HCT116 (cell line): ENCODE measurements at regions not wholly inside any gene's neighbourhood (a gene's known extent, or its start where the extent isn't known, plus 50 kb on each side); places are given as distances from the start of the nearest gene placed in this dataset.

ENCODE experiments used
- ATAC-seq: fragments of 200-7000 bp; cut with Tn5 transposase; 2 replicates; pipeline ENCODE4 v1.9.1; 2020; ENCODE audit warnings: mild to moderate bottlenecking, moderate library complexity
- BruUV-seq: library from RNA; stranded (reverse); fragments of 400-500 nt; replicated peaks from 2 replicates; lab custom pipeline; 2021; lab: Mats Ljungman, UMichigan
- CTCF ChIA-PET: fragments of 300-600 bp; sonication (Branson Sonifier 250); formaldehyde crosslinking; loops from one replicate; lab custom pipeline; 2021; ENCODE audit warnings: antibody characterized with exemption; lab: Charles Lee
- POLR2A ChIA-PET: fragments of 300-600, 350-600 bp; sonication (Branson Sonifier 250); formaldehyde crosslinking; loops from one replicate; lab custom pipeline; 2021; ENCODE audit warnings: antibody characterized with exemption; lab: Charles Lee
- RAD21 ChIA-PET, 2 experiments: fragments of 300-600 bp; sonication (Branson Sonifier 250); formaldehyde crosslinking; loops; one replicate each; lab custom pipeline; 2023; ENCODE audit warnings: low total read pairs in 2 of 2; ENCODE audit not compliant: uncharacterized antibody in 2 of 2, unreplicated experiment in 2 of 2, low non-redundant PET in 1 of 2; lab: Charles Lee
- DNase-seq: peaks from one replicate; pipeline ENCODE4 v3.0.0-alpha.2; 2010; ENCODE audit warnings: low read depth, low spot score
- H2AFZ ChIP-seq: fragments of 200-600 bp; shearing (Covaris generic), sonication (generic); 2 replicates; pipeline ENCODE4 v1.6.1; 2017; ENCODE audit warnings: low read depth, mixed run types, mixed read lengths, antibody characterized with exemption, low read length; ENCODE audit not compliant: poor library complexity, severe bottlenecking
- H3K27ac ChIP-seq: 2 replicates; pipeline ENCODE4 v1.5.1; 2012; ENCODE audit warnings: low read depth, low read length
- H3K27me3 ChIP-seq: fragments of 200-600 bp; sonication (generic); 2 replicates; pipeline ENCODE4 v1.6.1; 2016; ENCODE audit warnings: mixed run types, low read length, mixed read lengths; ENCODE audit not compliant: insufficient read depth
- H3K36me3 ChIP-seq, 2 experiments: fragments of 200-500 bp in 1 of 2; fragments of 200-600 bp in 1 of 2; sonication (Bioruptor generic) in 1 of 2; sonication (generic) in 1 of 2; 2 replicates each; pipeline versions ENCODE4 v1.5.1 to v1.6.1; 2014 to 2016; ENCODE audit warnings: low read length in 2 of 2, inconsistent platforms in 1 of 2, mixed read lengths in 1 of 2, mixed run types in 1 of 2; ENCODE audit not compliant: insufficient read depth in 2 of 2, control insufficient read depth in 1 of 2
- H3K4me1 ChIP-seq, 2 experiments: fragments of 200-600 bp in 1 of 2; sonication (generic) in 1 of 2; 2 replicates each; pipeline versions ENCODE4 v1.5.1 to v1.6.1; 2012 to 2017; ENCODE audit warnings: low read length in 2 of 2, inconsistent platforms in 1 of 2, mild to moderate bottlenecking in 1 of 2, mixed read lengths in 1 of 2, mixed run types in 1 of 2, moderate library complexity in 1 of 2; ENCODE audit not compliant: insufficient read depth in 2 of 2, control insufficient read depth in 1 of 2
- H3K4me2 ChIP-seq: fragments of 200-600 bp; sonication (generic); 2 replicates; pipeline ENCODE4 v1.6.1; 2017; ENCODE audit warnings: mixed run types, low read length, mixed read lengths
- H3K4me3 ChIP-seq, 2 experiments: fragments of 200-600 bp in 1 of 2; sonication (generic) in 1 of 2; replicated peaks in 1 of 2; 2 replicates each; pipeline ENCODE4 v1.5.1; 2011 to 2016; ENCODE audit warnings: low read length in 2 of 2, control low read depth in 1 of 2, low read depth in 1 of 2, mild to moderate bottlenecking in 1 of 2, mixed read lengths in 1 of 2, mixed run types in 1 of 2
- H3K79me2 ChIP-seq: fragments of 200-600 bp; sonication (generic); 2 replicates; pipeline ENCODE4 v1.6.1; 2017; ENCODE audit warnings: mild to moderate bottlenecking, mixed run types, low read length, moderate library complexity, mixed read lengths; ENCODE audit not compliant: insufficient read depth
- H3K9ac ChIP-seq: fragments of 200-600 bp; sonication (generic); 2 replicates; pipeline ENCODE4 v1.6.1; 2016; ENCODE audit warnings: low read length, mixed read lengths
- H3K9me2 ChIP-seq: fragments of 200-600 bp; sonication (generic), shearing (Covaris generic); 2 replicates; pipeline ENCODE4 v1.6.1; 2017; ENCODE audit warnings: mixed run types, mild to moderate bottlenecking, moderate library complexity; ENCODE audit not compliant: insufficient read depth
- H3K9me3 ChIP-seq, 2 experiments: fragments of 200-500 bp in 1 of 2; fragments of 200-600 bp in 1 of 2; sonication (Bioruptor generic) in 1 of 2; sonication (generic) in 1 of 2; 2 replicates each; pipeline ENCODE4 v1.6.1; 2014 to 2017; ENCODE audit warnings: low read length in 2 of 2, mixed read lengths in 2 of 2, inconsistent platforms in 1 of 2, low read depth in 1 of 2, mild to moderate bottlenecking in 1 of 2, mixed run types in 1 of 2, moderate library complexity in 1 of 2; ENCODE audit not compliant: control insufficient read depth in 1 of 2, insufficient read depth in 1 of 2
- H4K20me1 ChIP-seq: fragments of 200-600 bp; sonication (generic), shearing (Covaris generic); 2 replicates; pipeline ENCODE4 v1.6.1; 2017; ENCODE audit warnings: mixed run types, mild to moderate bottlenecking, moderate library complexity; ENCODE audit not compliant: insufficient read depth
- CBX3 ChIP-seq: IDR thresholded peaks from 2 replicates; pipeline ENCODE4 v1.6.1; 2012; ENCODE audit warnings: low read depth
- EGR1 ChIP-seq: IDR thresholded peaks from 2 replicates; pipeline ENCODE4 v1.6.1; 2012; ENCODE audit warnings: low read depth
- EZH2 ChIP-seq: fragments of 200-600 bp; sonication (generic); IDR thresholded peaks from 2 replicates; pipeline ENCODE4 v1.6.1; 2017; ENCODE audit warnings: antibody characterized with exemption, mixed run types
- EZH2phosphoT487 ChIP-seq: fragments of 200-600 bp; IDR thresholded peaks from 2 replicates; pipeline ENCODE4 v1.6.1; 2018; ENCODE audit warnings: antibody characterized with exemption, borderline replicate concordance
- FOSL1 ChIP-seq: IDR thresholded peaks from 2 replicates; pipeline ENCODE4 v1.6.1; 2012; ENCODE audit warnings: low read depth
- JUND ChIP-seq: IDR thresholded peaks from 2 replicates; pipeline ENCODE4 v1.6.1; 2012
- POLR2A ChIP-seq: IDR thresholded peaks from 2 replicates; pipeline ENCODE4 v1.7.0; 2011; ENCODE audit warnings: borderline replicate concordance; ENCODE audit not compliant: insufficient read depth, insufficient read length; ENCODE audit errors: extremely low read depth
- POLR2AphosphoS5 ChIP-seq: IDR thresholded peaks from 2 replicates; pipeline ENCODE4 v1.6.1; 2011; ENCODE audit warnings: mild to moderate bottlenecking, low read depth, low read length, moderate library complexity
- RAD21 ChIP-seq: IDR thresholded peaks from 2 replicates; pipeline ENCODE4 v1.6.1; 2012; ENCODE audit warnings: low read depth, mild to moderate bottlenecking
- SP1 ChIP-seq: IDR thresholded peaks from 2 replicates; pipeline ENCODE4 v1.6.1; 2012; ENCODE audit warnings: low read depth
- SRF ChIP-seq: IDR thresholded peaks from 2 replicates; pipeline ENCODE4 v1.6.1; 2012; ENCODE audit warnings: low read depth
- ZFX ChIP-seq: fragments of 450-650 bp; IDR thresholded peaks from 2 replicates; pipeline ENCODE4 v1.6.1; 2017
- intact Hi-C: fragments of 100-400 bp; cut with micrococcal nuclease; formaldehyde crosslinking; loops from 2 replicates; pipeline ENCODE4 v1.10.0; 2022
- TF ChIP-seq, protein P1 (sequence below): IDR thresholded peaks from 2 replicates; pipeline ENCODE4 v1.6.1; 2012
- TF ChIP-seq, protein P2 (sequence below): IDR thresholded peaks from 2 replicates; pipeline ENCODE4 v1.6.1; 2012; ENCODE audit warnings: low read depth
- TF ChIP-seq, protein P3 (sequence below), 3 experiments: fragments of 200-600 bp in 1 of 3; sonication (generic) in 1 of 3; IDR thresholded peaks in 2 of 3; conservative IDR thresholded peaks in 1 of 3; 2 replicates each; pipeline ENCODE4 v1.5.1; 2012 to 2017; ENCODE audit warnings: low read depth in 2 of 3, low read length in 2 of 3, antibody characterized with exemption in 1 of 3, borderline replicate concordance in 1 of 3, control low read depth in 1 of 3, mild to moderate bottlenecking in 1 of 3, mixed read lengths in 1 of 3, mixed run types in 1 of 3, moderate library complexity in 1 of 3; ENCODE audit not compliant: insufficient read depth in 1 of 3

DNA sequence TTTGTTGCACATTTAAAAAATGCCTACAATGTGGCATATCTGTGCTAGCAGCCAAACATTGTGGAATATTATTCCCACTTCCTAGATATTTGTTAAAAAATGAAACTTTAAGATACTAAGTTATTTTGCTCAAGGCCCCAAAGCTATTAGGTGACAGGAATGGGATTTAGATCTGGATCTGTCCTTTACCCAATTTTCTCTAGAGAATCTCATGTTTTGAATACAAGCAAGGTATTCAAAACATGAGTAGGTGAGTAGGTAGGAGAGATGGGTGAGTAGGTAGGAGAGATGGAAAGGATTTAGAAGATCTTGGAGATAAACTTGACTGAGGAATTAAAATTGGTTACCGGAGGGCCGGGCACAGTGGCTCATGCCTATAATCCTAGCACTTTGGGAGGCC, 61.2 kb upstream of the AKIRIN2 start:
- H2AFZ ChIP-seq: no peak overlapping the region
- BruUV-seq: no TSS peak
- no peak for DNase-seq
- no peaks in the 10 kb centered on the region for H3K9me2 ChIP-seq
- ChIA-PET POLR2A (no interaction called here), CTCF (no interaction called here), RAD21 (no interaction called here)
- no peak overlapping the region for H3K9ac ChIP-seq
- H3K36me3 ChIP-seq: no peaks in the 10 kb centered on the region
- H3K27ac ChIP-seq: no peak overlapping the region
- H3K27me3 ChIP-seq: no peaks in the 10 kb centered on the region
- intact Hi-C loops: no loop called here
- no peaks in the 10 kb centered on the region for H4K20me1 ChIP-seq
- ATAC-seq: no peak
- no peaks in the 10 kb centered on the region for H3K79me2 ChIP-seq
- no peaks in the 10 kb centered on the region for H3K9me3 ChIP-seq
- no peak overlapping the region for H3K4me3 ChIP-seq
- no peaks in the 10 kb centered on the region for H3K4me1 ChIP-seq
- TF ChIP-seq, protein P1, sequence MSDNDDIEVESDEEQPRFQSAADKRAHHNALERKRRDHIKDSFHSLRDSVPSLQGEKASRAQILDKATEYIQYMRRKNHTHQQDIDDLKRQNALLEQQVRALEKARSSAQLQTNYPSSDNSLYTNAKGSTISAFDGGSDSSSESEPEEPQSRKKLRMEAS: no peak
- TF ChIP-seq JUND (no peak), CBX3 (no peak), FOSL1 (no peak), POLR2AphosphoS5 (no peak), EZH2phosphoT487 (no peak), SP1 (no peak), EGR1 (no peak), SRF (no peak), EZH2 (no peak), ZFX (no peak), RAD21 (no peak), POLR2A (no peak)
- TF ChIP-seq, protein P2, sequence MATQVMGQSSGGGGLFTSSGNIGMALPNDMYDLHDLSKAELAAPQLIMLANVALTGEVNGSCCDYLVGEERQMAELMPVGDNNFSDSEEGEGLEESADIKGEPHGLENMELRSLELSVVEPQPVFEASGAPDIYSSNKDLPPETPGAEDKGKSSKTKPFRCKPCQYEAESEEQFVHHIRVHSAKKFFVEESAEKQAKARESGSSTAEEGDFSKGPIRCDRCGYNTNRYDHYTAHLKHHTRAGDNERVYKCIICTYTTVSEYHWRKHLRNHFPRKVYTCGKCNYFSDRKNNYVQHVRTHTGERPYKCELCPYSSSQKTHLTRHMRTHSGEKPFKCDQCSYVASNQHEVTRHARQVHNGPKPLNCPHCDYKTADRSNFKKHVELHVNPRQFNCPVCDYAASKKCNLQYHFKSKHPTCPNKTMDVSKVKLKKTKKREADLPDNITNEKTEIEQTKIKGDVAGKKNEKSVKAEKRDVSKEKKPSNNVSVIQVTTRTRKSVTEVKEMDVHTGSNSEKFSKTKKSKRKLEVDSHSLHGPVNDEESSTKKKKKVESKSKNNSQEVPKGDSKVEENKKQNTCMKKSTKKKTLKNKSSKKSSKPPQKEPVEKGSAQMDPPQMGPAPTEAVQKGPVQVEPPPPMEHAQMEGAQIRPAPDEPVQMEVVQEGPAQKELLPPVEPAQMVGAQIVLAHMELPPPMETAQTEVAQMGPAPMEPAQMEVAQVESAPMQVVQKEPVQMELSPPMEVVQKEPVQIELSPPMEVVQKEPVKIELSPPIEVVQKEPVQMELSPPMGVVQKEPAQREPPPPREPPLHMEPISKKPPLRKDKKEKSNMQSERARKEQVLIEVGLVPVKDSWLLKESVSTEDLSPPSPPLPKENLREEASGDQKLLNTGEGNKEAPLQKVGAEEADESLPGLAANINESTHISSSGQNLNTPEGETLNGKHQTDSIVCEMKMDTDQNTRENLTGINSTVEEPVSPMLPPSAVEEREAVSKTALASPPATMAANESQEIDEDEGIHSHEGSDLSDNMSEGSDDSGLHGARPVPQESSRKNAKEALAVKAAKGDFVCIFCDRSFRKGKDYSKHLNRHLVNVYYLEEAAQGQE: no peak
- TF ChIP-seq, protein P3, sequence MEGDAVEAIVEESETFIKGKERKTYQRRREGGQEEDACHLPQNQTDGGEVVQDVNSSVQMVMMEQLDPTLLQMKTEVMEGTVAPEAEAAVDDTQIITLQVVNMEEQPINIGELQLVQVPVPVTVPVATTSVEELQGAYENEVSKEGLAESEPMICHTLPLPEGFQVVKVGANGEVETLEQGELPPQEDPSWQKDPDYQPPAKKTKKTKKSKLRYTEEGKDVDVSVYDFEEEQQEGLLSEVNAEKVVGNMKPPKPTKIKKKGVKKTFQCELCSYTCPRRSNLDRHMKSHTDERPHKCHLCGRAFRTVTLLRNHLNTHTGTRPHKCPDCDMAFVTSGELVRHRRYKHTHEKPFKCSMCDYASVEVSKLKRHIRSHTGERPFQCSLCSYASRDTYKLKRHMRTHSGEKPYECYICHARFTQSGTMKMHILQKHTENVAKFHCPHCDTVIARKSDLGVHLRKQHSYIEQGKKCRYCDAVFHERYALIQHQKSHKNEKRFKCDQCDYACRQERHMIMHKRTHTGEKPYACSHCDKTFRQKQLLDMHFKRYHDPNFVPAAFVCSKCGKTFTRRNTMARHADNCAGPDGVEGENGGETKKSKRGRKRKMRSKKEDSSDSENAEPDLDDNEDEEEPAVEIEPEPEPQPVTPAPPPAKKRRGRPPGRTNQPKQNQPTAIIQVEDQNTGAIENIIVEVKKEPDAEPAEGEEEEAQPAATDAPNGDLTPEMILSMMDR (IDR thresholded peaks at IDR 0.05 in 2 of 3, conservative IDR thresholded peaks at IDR 0.05 in 1 of 3; ENCODE audit: borderline replicate concordance in 1 of 3, insufficient read depth in 1 of 3, low read depth in 2 of 3, low read length in 2 of 3): no peak
- no peak overlapping the region for H3K4me2 ChIP-seq
